ENCODE measurements at regions not wholly inside any gene's neighbourhood (a gene's known extent, or its start where the extent isn't known, plus 50 kb on each side); places are given as distances from the start of the nearest gene placed in this dataset.

GRCh38 chr6:41429506-41430504 is 94.4 kb downstream of the NCR2 start:
- no peak for DNase-seq (ENCODE audit: low read depth)

DNA sequence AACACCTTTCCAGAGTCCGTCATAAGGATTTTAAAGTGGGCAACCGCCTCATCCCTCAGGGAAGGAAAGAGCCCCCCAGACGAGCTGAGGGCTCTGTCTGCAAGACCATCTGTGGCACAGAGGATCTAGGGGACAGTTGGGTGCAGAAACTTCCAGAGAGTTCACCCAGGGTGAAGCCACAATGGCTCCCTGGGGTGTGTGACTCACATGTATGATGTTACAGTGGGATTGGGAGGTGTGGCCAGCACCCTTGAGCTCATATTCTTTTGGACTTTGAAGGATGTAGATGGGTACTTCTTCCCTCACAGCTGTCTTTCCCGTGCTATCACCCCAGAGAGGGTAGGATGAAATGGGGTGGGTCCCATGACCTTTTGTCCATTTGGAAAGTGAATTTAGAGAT is 95.5 kb downstream of the NCR2 start:
- DNase-seq (ENCODE audit: low read depth), result peak; percentile 92

DNA sequence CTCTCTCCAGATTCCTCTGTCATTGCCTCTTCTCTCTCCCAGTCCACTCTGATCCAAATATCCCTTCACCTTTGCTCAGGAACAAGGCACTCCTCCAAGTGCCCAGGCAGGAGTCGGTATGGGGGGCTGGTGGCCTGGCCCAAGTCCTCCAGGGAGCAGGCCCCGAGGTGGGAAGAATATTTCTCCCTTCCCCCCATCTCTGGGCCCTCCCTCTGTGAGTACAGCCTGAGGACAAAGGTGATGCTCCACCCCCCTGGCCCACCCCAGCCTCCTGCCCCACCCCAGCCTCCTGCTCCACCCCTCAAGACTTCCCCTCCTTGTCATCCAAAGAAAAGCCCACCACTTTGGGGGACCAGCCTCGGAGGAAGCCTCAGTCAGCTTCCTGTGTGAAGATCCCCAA is 96.9 kb downstream of the NCR2 start:
- DNase-seq (ENCODE audit: low read depth), result no peak

- no peak for DNase-seq (ENCODE audit: low read depth)
These were observed 99.5 kb downstream of the NCR2 start for GRCh38 chr6:41434803-41435481.

GRCh38 chr6:41437604-41438003 is 102.2 kb downstream of the NCR2 start:
- DNase-seq (ENCODE audit: low read depth), result no peak

DNA sequence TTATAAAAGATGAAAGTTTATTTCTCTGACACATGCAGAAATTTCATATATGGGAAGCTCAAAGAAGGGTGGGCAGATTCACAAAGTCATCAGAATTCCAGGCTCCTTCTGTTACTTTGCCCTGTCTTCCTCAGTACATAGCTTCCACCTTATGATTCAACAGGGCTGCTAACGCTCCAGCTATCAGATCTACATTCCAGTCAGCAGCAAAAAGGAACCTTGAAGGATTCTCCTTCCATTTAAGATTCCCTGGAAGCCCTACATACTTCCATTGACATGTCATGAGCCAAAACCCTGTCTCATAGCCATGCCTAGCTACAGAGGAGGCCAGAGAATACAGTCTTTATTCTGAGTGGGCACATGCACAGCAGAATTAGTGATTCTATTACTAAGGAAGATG is 103.3 kb downstream of the NCR2 start:
- no peak for DNase-seq (ENCODE audit: low read depth)

GRCh38 chr6:41439524-41440418 is 104.4 kb downstream of the NCR2 start:
- no peak for DNase-seq (ENCODE audit: low read depth)

DNA sequence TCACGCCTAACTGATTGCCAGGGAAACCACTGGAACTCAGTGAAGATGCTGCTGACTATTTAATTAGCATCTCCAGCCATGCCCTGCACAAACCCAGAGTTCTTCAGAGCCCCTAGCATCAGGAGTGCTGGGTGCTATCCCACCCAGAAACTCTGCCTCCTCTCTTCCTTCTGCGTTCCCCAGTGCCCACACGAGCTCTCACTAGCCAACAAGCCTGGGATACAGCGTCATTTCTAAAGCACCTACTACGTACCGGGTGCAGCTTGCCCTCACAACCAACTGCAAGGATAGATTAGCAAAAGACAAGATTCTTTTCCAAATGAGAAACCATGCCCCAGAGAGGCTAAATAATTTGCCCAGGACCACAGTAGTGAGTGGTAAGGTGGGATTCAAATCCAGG is 105.2 kb upstream of the FOXP4 start:
- no peak for DNase-seq (ENCODE audit: low read depth)

DNA sequence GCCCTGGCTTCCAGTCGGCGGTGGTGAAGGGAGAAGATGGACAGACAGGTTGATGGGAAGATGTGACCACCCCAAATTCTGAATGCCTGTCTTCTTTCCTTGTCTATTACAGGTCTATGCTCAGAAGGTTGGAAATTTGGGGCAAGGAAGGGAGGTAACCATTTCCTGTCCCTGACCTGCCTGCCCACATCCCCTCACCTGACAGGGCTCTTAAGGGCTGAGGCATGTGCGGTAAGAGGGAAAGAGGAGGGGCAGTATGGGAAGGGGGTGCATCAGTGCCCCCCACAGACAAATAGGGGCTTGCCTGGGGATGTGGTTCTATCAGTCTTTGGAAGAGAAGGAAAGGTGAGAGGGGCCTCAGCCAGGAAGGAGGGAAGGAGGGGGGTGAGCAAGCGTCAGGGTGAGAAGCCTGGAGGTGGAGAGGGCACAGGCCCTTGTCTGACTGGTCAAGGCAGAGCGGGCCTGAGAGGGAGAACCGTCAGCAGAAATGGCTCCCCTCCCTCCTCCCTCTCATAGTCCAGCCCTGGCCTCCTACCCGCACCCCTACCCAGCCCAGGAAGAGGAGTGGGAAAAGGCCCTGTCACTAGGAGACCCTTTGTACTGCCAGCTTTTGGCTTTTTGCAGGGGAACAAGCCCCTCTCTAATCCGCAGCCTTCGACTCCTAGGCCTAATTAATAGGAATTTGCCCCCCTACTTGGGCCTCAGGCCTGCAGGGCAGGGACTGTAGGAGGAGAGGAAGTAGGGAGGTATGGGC is 104.4 kb upstream of the FOXP4 start:
- DNase-seq (ENCODE audit: low read depth), result no peak

DNA sequence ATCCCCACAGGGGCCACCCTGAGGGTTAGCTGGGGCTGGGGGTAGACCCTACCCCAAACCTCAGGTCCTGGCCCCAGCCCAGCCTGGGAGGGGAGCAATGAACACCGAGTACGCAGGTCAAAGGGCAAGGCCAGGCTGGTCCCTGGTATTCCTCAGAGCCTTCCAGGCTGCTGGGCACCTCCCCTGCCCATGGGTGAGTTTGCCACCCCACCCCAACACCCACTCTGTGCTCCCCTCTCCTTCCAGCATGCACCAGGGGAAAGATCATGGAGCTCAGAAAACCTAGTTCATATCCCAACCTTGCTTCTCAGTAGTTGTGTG is 103.9 kb upstream of the FOXP4 start:
- no peak for DNase-seq (ENCODE audit: low read depth)

DNA sequence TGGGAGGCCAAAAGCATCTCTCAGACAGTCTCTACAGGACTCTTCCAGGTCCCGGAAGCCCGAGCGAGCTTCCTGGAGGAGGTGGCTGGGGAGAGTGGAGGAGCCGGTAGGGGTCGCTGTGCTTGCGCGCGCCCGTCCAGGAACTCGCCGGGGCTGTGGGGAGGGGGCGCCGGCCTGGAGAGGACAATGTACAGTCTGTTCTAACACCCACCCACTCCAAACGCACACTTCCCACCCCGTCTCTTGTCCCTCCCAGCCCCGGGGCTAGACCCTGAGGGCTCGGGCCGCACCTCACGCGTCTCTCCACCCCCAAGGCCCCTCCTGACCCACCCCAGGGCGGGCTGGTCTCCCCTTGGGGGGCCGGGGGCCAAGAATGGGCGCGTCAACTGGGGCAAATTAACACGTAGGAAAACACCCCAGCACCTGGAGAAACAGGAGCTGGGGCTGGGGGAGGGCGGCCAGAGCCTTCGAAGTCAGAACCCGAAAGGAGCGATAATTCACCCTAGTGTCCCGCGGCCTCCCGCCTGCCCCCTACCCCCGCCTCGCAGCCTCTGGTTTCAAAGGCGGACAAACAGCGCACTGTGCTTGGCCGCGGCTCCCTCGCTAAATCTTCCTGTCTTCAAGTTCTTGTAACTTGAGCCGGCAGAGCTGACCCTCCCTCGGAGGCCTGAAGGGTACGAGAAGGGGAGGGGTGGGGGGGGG is 103.2 kb upstream of the FOXP4 start:
- DNase-seq (ENCODE audit: low read depth), result peak; percentile 43

DNA sequence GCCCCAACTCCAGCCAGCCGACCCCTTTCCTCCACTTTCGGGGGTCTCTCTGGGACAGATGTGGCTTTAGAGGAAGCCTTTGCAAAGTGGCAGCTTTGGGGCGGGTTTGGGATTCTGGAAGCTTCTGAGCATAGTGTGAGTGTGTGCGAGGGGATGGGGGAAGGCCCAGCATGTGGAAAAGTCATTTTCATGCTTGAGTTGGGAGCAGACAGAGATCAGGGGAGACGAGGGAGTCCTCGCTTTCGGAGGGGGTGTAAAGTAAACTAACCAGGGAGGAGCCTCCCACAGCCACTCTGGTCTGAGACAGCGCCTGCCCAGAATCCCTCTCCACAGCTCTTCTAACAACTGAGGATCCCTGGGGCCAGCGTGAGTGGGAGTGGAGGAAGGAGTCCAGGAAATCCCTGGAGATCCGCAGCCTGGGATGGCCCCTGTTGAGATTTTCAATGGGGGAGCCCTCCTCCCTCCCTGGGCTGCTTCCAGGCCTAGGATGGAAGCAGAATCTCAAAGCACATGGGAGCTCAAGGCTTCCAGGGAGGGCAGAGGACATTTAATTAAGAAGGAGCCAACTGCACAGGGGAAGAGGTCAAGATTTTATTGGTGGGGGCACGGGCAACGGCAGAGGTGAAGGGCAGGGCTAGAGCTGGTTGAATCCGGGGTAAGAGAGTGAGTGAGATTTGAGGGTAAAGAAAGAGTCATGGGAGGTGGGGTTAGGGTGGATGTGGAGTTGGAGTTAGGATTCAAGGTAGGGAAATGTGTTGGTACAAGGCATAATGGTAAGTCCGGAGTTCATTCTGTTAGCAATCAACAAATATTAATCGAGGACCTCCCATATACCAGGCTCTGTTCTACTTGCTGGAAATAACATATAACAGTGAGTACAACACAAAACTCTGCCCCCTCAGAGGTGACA is 102.3 kb upstream of the FOXP4 start:
- no peak for DNase-seq (ENCODE audit: low read depth)

DNA sequence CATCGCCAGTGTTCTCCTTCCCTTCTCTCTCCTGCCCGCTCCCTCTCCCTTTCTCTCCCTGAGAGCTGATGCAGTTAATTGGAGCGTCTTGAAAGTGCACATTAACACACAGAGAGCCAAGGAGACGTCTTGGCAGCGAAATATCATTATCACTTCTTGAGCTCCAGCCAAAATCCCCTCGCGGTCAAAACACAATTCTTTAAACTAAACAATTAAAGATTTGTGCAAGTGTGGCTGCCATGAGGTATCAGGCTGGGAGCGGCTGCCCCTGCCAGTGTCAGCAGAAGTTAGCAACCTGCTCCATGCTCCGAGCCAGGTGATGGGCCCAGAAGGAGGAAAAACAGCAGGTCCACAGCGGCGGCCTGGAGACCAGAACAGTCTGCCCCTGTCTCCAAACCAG is 100.9 kb upstream of the FOXP4 start:
- DNase-seq (ENCODE audit: low read depth), result no peak

- DNase-seq (ENCODE audit: low read depth), result no peak
These were observed 100.0 kb upstream of the FOXP4 start for GRCh38 chr6:41446132-41446531.

DNA sequence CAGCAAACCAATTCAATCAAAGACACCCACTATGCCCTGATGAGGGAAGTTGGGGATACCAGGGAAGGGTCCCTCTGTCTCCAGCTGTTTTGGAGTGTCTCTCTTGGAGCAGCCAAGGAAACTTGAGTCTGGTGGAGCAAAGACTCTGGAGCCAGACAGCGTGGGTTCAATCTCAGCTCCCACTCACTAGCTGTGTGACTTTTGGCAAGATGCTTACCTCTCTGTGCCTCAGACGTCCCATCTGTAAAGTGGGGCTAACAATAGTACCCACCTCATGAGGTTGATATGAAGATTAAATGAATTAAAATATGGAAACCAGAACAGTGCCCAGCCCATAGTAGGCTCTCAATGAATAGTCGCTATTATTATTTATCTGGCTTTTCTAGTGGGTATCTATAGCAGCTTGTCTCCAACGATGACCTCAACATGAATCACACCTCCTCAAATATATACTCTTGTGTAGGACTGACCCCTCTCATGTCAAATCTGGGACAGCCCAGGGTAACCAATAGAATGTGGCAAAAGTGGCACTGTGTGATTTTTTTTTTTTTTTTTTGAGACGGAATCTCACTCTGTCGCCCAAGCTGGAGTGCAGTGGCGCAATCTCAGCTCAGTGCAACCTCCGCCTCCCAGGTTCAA is 99.2 kb upstream of the FOXP4 start:
- DNase-seq (ENCODE audit: low read depth), result peak; percentile 29

GRCh38 chr6:41448256-41448655 is 97.9 kb upstream of the FOXP4 start:
- DNase-seq (ENCODE audit: low read depth), result no peak

- DNase-seq (ENCODE audit: low read depth), result no peak
These were observed 96.6 kb upstream of the FOXP4 start for GRCh38 chr6:41449399-41450245.

DNA sequence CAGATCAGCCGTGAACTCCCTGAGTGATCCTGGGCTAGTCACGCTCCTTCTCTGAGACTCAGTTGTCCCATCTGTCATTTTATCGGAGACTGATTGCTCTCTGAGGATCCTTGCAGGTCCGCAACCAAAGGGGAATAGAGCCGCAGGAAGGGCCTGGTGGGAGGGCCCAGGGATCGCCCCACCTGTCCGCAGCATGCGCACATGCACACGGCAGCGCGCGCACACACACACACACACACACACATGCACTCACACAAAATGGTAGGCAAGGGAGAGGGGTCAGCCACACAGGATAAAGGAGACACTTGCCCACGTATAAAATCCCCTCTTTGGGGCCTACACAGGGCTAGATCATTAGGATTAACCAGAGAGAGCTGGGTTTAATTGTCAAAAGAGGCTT is 95.6 kb upstream of the FOXP4 start:
- no peak for DNase-seq (ENCODE audit: low read depth)
